Liver (tissue), 8 donors: ENCODE measurements at regions not wholly inside any gene's neighbourhood (a gene's known extent, or its start where the extent isn't known, plus 50 kb on each side); places are given as distances from the start of the nearest gene placed in this dataset.

Source experiments
- DNase-seq: peaks from one replicate; pipeline ENCODE4 v3.0.0-alpha.2; 2017; ENCODE audit warnings: low spot score
- H3K27ac ChIP-seq, 2 donors: one replicate each; pipeline ENCODE4 v1.7.0; 2013; ENCODE audit warnings: inconsistent platforms in 2 of 2, low read length in 2 of 2, control low read depth in 1 of 2, low read depth in 1 of 2, mild to moderate bottlenecking in 1 of 2
- H3K27me3 ChIP-seq, 4 donors: one replicate each; pipeline versions ENCODE4 v1.6.1 to v1.7.0; 2013; ENCODE audit warnings: low read length in 3 of 4, inconsistent platforms in 1 of 4, mild to moderate bottlenecking in 1 of 4, moderate library complexity in 1 of 4; ENCODE audit not compliant: control insufficient read depth in 4 of 4, insufficient read depth in 4 of 4
- H3K36me3 ChIP-seq, 4 donors: one replicate each; pipeline versions ENCODE4 v1.6.1 to v1.7.0; 2013; ENCODE audit warnings: low read length in 3 of 4, mild to moderate bottlenecking in 3 of 4, low read depth in 1 of 4, moderate library complexity in 1 of 4; ENCODE audit not compliant: control insufficient read depth in 4 of 4, insufficient read depth in 3 of 4
- H3K4me1 ChIP-seq, 4 donors: one replicate each; pipeline versions ENCODE4 v1.6.1 to v1.7.0; 2013; ENCODE audit warnings: low read length in 3 of 4, mild to moderate bottlenecking in 3 of 4, moderate library complexity in 1 of 4; ENCODE audit not compliant: control insufficient read depth in 4 of 4, insufficient read depth in 4 of 4
- H3K4me3 ChIP-seq, 3 donors: one replicate each; pipeline versions ENCODE4 v1.6.1 to v1.7.0; 2013; ENCODE audit warnings: low read length in 3 of 3, control low read depth in 1 of 3, low read depth in 1 of 3, mild to moderate bottlenecking in 1 of 3
- H3K9ac ChIP-seq, 2 donors: one replicate each; pipeline ENCODE4 v1.7.0; 2013; ENCODE audit warnings: low read length in 2 of 2, mild to moderate bottlenecking in 2 of 2, moderate library complexity in 2 of 2, control low read depth in 1 of 2, low read depth in 1 of 2
- H3K9me3 ChIP-seq, 4 donors: one replicate each; pipeline versions ENCODE4 v1.6.1 to v1.7.0; 2013; ENCODE audit warnings: low read length in 3 of 4; ENCODE audit not compliant: control insufficient read depth in 4 of 4
- ATF3 ChIP-seq: IDR thresholded peaks from 2 replicates; pipeline ENCODE4 v1.6.1; 2016; ENCODE audit warnings: antibody characterized with exemption
- CTCF ChIP-seq: fragments of 150-350 bp; IDR thresholded peaks from 2 replicates; pipeline ENCODE4 v1.5.1; 2017; ENCODE audit warnings: improper control_type of control experiment, low read depth, low read length; ENCODE audit not compliant: missing input control
- EGR1 ChIP-seq, 2 donors: IDR thresholded peaks; 2 replicates each; pipeline ENCODE4 v1.6.1; 2016 to 2018; ENCODE audit warnings: antibody characterized with exemption in 2 of 2, low read depth in 2 of 2
- FOXA1 ChIP-seq: IDR thresholded peaks from 2 replicates; pipeline ENCODE4 v1.6.1; 2016; ENCODE audit warnings: antibody characterized with exemption
- FOXA2 ChIP-seq: IDR thresholded peaks from 2 replicates; pipeline ENCODE4 v1.6.1; 2016; ENCODE audit warnings: antibody characterized with exemption
- GABPA ChIP-seq, 2 donors: IDR thresholded peaks in 1 of 2; conservative IDR thresholded peaks in 1 of 2; 2 replicates each; pipeline ENCODE4 v1.6.1; 2016; ENCODE audit warnings: antibody characterized with exemption in 2 of 2, mild to moderate bottlenecking in 1 of 2, moderate library complexity in 1 of 2
- HNF4A ChIP-seq, 2 donors: conservative IDR thresholded peaks; 2 replicates each; pipeline ENCODE4 v1.6.1; 2016; ENCODE audit warnings: antibody characterized with exemption in 2 of 2, mild to moderate bottlenecking in 2 of 2
- HNF4G ChIP-seq: IDR thresholded peaks from 2 replicates; pipeline ENCODE4 v1.6.1; 2016; ENCODE audit warnings: antibody characterized with exemption
- JUND ChIP-seq, 2 donors: IDR thresholded peaks; 2 replicates each; pipeline ENCODE4 v1.6.1; 2016; ENCODE audit warnings: antibody characterized with exemption in 2 of 2
- NR2F2 ChIP-seq: IDR thresholded peaks from 2 replicates; pipeline ENCODE4 v1.6.1; 2016; ENCODE audit warnings: antibody characterized with exemption
- RAD21 ChIP-seq, 2 donors: IDR thresholded peaks; 2 replicates each; pipeline ENCODE4 v1.6.1; 2016; ENCODE audit warnings: antibody characterized with exemption in 2 of 2, mild to moderate bottlenecking in 2 of 2
- REST ChIP-seq: IDR thresholded peaks from 2 replicates; pipeline ENCODE4 v1.6.1; 2016; ENCODE audit warnings: antibody characterized with exemption, mild to moderate bottlenecking
- RXRA ChIP-seq, 2 donors: IDR thresholded peaks; 2 replicates each; pipeline ENCODE4 v1.6.1; 2017 to 2018; ENCODE audit warnings: antibody characterized with exemption in 2 of 2, mild to moderate bottlenecking in 1 of 2
- SP1 ChIP-seq: IDR thresholded peaks from 2 replicates; pipeline ENCODE4 v1.6.1; 2018; ENCODE audit warnings: antibody characterized with exemption, mild to moderate bottlenecking
- TAF1 ChIP-seq: conservative IDR thresholded peaks from 2 replicates; pipeline ENCODE4 v1.6.1; 2016; ENCODE audit warnings: antibody characterized with exemption, mild to moderate bottlenecking
- YY1 ChIP-seq: IDR thresholded peaks from 2 replicates; pipeline ENCODE4 v1.6.1; 2016; ENCODE audit warnings: antibody characterized with exemption, mild to moderate bottlenecking
- ZBTB33 ChIP-seq: IDR thresholded peaks from 2 replicates; pipeline ENCODE4 v1.6.1; 2016; ENCODE audit warnings: antibody characterized with exemption
- WGBS: extraction: QIAGEN DNeasy Blood & Tissue Kit; methylation state at CpG from one replicate; pipeline ENCODE4 v1.1.7; 2013; 5-methylcytosine and 5-hydroxymethylcytosine counted together
- TF ChIP-seq, protein P1 (sequence below): IDR thresholded peaks from 2 replicates; pipeline ENCODE4 v1.6.1; 2016; ENCODE audit warnings: antibody characterized with exemption
- donor health status: healthy.
- donor health status: healthy.
- donor health status: healthy.
- donor health status: healthy.
- donor health status: healthy.

DNA sequence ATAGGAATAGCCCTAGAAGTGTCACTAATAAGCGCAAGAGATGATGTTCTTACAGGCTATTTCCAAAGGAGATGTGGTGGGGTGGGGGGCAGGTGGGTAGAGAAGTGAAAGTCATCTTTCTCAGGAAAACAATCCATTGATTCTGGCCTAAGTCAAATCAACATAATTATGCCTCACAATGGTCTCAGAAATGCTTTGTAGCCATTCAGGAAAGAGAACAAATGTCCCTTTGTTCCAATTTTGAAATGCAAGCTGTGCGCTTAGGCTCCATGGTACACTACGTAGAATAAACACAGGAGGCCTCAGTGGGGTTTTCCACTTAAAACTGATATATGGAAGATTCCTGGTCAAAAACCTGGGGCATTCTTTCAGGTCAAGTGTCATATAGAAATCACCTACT lies 529.9 kb upstream of the KLHL29 start:
- no peak overlapping the region for H3K4me3 ChIP-seq
- DNase-seq, result no peak
- H3K4me1 ChIP-seq, result no peaks in the 10 kb centered on the region
- no peak overlapping the region for H3K9ac ChIP-seq
- H3K36me3 ChIP-seq, result no peaks in the 10 kb centered on the region
- peaks cover 0 to 4% (median 0%) of the 10 kb centered on the region in 4 donors for H3K9me3 ChIP-seq
- WGBS, result 93% methylated on average over 3 of the region's 3 CpGs
- H3K27me3 ChIP-seq, result no peaks in the 10 kb centered on the region
- H3K27ac ChIP-seq, result no peak overlapping the region
- TF ChIP-seq ATF3, result no peak
- no peak for TF ChIP-seq REST
- TF ChIP-seq FOXA2, result no peak
- TF ChIP-seq GABPA (IDR thresholded peaks at IDR 0.05 in 1 of 2, conservative IDR thresholded peaks at IDR 0.05 in 1 of 2), result no peak
- no peak for TF ChIP-seq YY1
- no peak for TF ChIP-seq FOXA1
- no peak for TF ChIP-seq ZBTB33
- TF ChIP-seq SP1, result no peak
- TF ChIP-seq TAF1, result no peak
- no peak for TF ChIP-seq NR2F2
- TF ChIP-seq HNF4G, result no peak
- TF ChIP-seq HNF4A (conservative IDR thresholded peaks at IDR 0.05), result no peak
- TF ChIP-seq RXRA (IDR thresholded peaks at IDR 0.05), result no peak
- TF ChIP-seq, protein P1, sequence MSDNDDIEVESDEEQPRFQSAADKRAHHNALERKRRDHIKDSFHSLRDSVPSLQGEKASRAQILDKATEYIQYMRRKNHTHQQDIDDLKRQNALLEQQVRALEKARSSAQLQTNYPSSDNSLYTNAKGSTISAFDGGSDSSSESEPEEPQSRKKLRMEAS, result no peak
- TF ChIP-seq EGR1 (IDR thresholded peaks at IDR 0.05; ENCODE audit: low read depth in 2 of 2), result no peak
- no peak for TF ChIP-seq RAD21 (IDR thresholded peaks at IDR 0.05)
- no peak for TF ChIP-seq JUND (IDR thresholded peaks at IDR 0.05)
- no peak for TF ChIP-seq CTCF
